GM19463 (cell line): ENCODE measurements at regions not wholly inside any gene's neighbourhood (a gene's known extent, or its start where the extent isn't known, plus 50 kb on each side); places are given as distances from the start of the nearest gene placed in this dataset.

Source experiments
- ATAC-seq: cut with Tn5 transposase; IDR thresholded peaks from one replicate; pipeline ENCODE4 v1.9.1; 2021; ENCODE audit warnings: mild to moderate bottlenecking, moderate library complexity; ENCODE audit not compliant: unreplicated experiment

GRCh38 chr4:67236788-67237187 is 308.5 kb downstream of the CENPC start:
- ATAC-seq: no peak

GRCh38 chr4:67236318-67236717 is 309.0 kb downstream of the CENPC start:
- no peak for ATAC-seq

GRCh38 chr4:67234296-67234695 is 311.0 kb downstream of the CENPC start:
- no peak for ATAC-seq

- no peak for ATAC-seq
Measured at GRCh38 chr4:67229148-67229547, 316.2 kb downstream of the CENPC start.

- ATAC-seq: no peak
Measured at GRCh38 chr4:67220861-67221260, 324.4 kb downstream of the CENPC start.

- no peak for ATAC-seq
Measured at GRCh38 chr4:67218883-67219282, 326.4 kb downstream of the CENPC start.

GRCh38 chr4:67207941-67208441 is 337.3 kb downstream of the CENPC start:
- ATAC-seq: no peak

- ATAC-seq: no peak
Measured at GRCh38 chr4:67204441-67204840, 340.9 kb downstream of the CENPC start.

GRCh38 chr4:67201334-67201733 is 344.0 kb downstream of the CENPC start:
- ATAC-seq: no peak

GRCh38 chr4:67198727-67199126 is 346.6 kb downstream of the CENPC start:
- ATAC-seq: peak; percentile 51

GRCh38 chr4:67167849-67168248 is 377.5 kb downstream of the CENPC start:
- ATAC-seq: no peak

- ATAC-seq: no peak
Measured at GRCh38 chr4:67162690-67163089, 382.6 kb downstream of the CENPC start.

- ATAC-seq: no peak
Measured at GRCh38 chr4:67161311-67161710, 384.0 kb downstream of the CENPC start.

GRCh38 chr4:67160394-67160793 is 384.9 kb downstream of the CENPC start:
- no peak for ATAC-seq

- no peak for ATAC-seq
Measured at GRCh38 chr4:67158666-67159065, 386.6 kb downstream of the CENPC start.

- no peak for ATAC-seq
Measured at GRCh38 chr4:67152976-67153375, 392.3 kb downstream of the CENPC start.

- no peak for ATAC-seq
Measured at GRCh38 chr4:67151376-67152343, 393.6 kb downstream of the CENPC start.

- ATAC-seq: no peak
Measured at GRCh38 chr4:67141586-67141985, 403.7 kb downstream of the CENPC start.

- ATAC-seq: no peak
Measured at GRCh38 chr4:67134616-67135015, 410.7 kb downstream of the CENPC start.

GRCh38 chr4:67133162-67133561 is 412.1 kb downstream of the CENPC start:
- ATAC-seq: no peak

GRCh38 chr4:67131224-67131623 is 414.1 kb downstream of the CENPC start:
- peak; percentile 97 for ATAC-seq

GRCh38 chr4:67130411-67130810 is 414.9 kb downstream of the CENPC start:
- no peak for ATAC-seq
